ENCODE measurements at regions not wholly inside any gene's neighbourhood (a gene's known extent, or its start where the extent isn't known, plus 50 kb on each side); places are given as distances from the start of the nearest gene placed in this dataset.

DNA sequence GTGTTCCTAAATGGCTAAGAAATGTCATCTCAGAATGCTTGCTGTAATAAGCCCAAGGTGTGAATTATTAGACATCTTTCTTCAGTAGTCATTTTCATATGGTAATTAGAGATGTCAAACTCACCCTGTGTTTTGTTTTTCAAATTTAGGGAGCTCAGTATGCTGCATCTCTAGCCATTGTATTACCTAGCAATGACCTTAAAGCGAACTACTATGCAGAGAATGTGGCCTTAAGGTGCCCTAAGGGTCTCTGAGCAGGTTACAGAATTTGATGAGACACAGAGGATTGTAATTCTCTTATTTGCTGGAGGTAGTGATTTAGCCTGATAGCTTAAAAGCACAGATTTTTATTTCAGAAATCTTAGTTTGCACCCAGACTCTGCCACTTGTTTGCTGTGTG, 1052.6 kb upstream of the DDX18 start:
- TF ChIP-seq POLR2AphosphoS5 (IDR thresholded peaks at IDR 0.05; ENCODE audit: low read depth, low read length) (no peak), POLR2A (IDR thresholded peaks at IDR 0.05; ENCODE audit: low read depth, low read length) (no peak), TAF1 (IDR thresholded peaks at IDR 0.05; ENCODE audit: borderline replicate concordance, low read depth, low read length) (no peak)
